Type B pancreatic cell (in vitro differentiated cells): ENCODE measurements at regions not wholly inside any gene's neighbourhood (a gene's known extent, or its start where the extent isn't known, plus 50 kb on each side); places are given as distances from the start of the nearest gene placed in this dataset.

Source experiments
- DNase-seq: peaks from one replicate; pipeline ENCODE4 v3.0.0; 2021; ENCODE audit warnings: mixed read lengths; ENCODE audit not compliant: unreplicated experiment; ENCODE audit errors: extremely low spot score
- H3K27ac Mint-ChIP-seq: 2 replicates; pipeline ENCODE4 v1.8.0; 2021; ENCODE audit warnings: mild to moderate bottlenecking, mixed read lengths
- H3K27me3 Mint-ChIP-seq: 2 replicates; pipeline ENCODE4 v1.8.0; 2021; ENCODE audit warnings: mixed read lengths
- H3K36me3 Mint-ChIP-seq: 2 replicates; pipeline ENCODE4 v1.8.0; 2021; ENCODE audit warnings: mixed read lengths
- H3K4me1 Mint-ChIP-seq: one replicate; pipeline ENCODE4 v1.8.0; 2021; ENCODE audit warnings: mixed read lengths; ENCODE audit not compliant: unreplicated experiment
- H3K4me3 Mint-ChIP-seq: 2 replicates; pipeline ENCODE4 v1.8.0; 2021; ENCODE audit warnings: mild to moderate bottlenecking, mixed read lengths
- H3K9me3 Mint-ChIP-seq: 2 replicates; pipeline ENCODE4 v1.8.0; 2021; ENCODE audit warnings: mixed read lengths
- CTCF ChIP-seq: fragments of 200-600 bp; sonication (generic); conservative IDR thresholded peaks from 2 replicates; pipeline ENCODE4 v1.5.0; 2021; ENCODE audit warnings: antibody characterized with exemption, mild to moderate bottlenecking

GRCh38 chr18:37671119-37671518 lies 105.5 kb upstream of the CELF4 start:
- H3K4me3 Mint-ChIP-seq = no peak overlapping the region
- no peaks in the 10 kb centered on the region for H3K36me3 Mint-ChIP-seq
- no peak overlapping the region for H3K27ac Mint-ChIP-seq
- DNase-seq = no peak
- H3K4me1 Mint-ChIP-seq = peaks cover 10% of the 10 kb centered on the region
- no peaks in the 10 kb centered on the region for H3K27me3 Mint-ChIP-seq
- H3K9me3 Mint-ChIP-seq = peaks cover 5% of the 10 kb centered on the region
- no peak for TF ChIP-seq CTCF

- no peaks in the 10 kb centered on the region for H3K27me3 Mint-ChIP-seq
- H3K4me3 Mint-ChIP-seq = no peak overlapping the region
- no peak for DNase-seq
- H3K36me3 Mint-ChIP-seq = no peaks in the 10 kb centered on the region
- no peak for TF ChIP-seq CTCF
- no peaks in the 10 kb centered on the region for H3K9me3 Mint-ChIP-seq
- H3K27ac Mint-ChIP-seq = no peak overlapping the region
- H3K4me1 Mint-ChIP-seq = peaks cover 10% of the 10 kb centered on the region
Observed at GRCh38 chr18:37669991-37670534, 104.5 kb upstream of the CELF4 start.

GRCh38 chr18:37668971-37669747 lies 103.6 kb upstream of the CELF4 start:
- no peak for TF ChIP-seq CTCF
- Mint-ChIP-seq H3K4me3 (no peak overlapping the region), H3K27ac (peak overlapping the region; percentile 9), H3K9me3 (no peaks in the 10 kb centered on the region), H3K36me3 (no peaks in the 10 kb centered on the region), H3K4me1 (peaks cover 10% of the 10 kb centered on the region), H3K27me3 (no peaks in the 10 kb centered on the region)
- DNase-seq = no peak

GRCh38 chr18:37667836-37668235 lies 102.2 kb upstream of the CELF4 start:
- Mint-ChIP-seq H3K27me3 (no peaks in the 10 kb centered on the region), H3K27ac (no peak overlapping the region), H3K9me3 (no peaks in the 10 kb centered on the region), H3K4me1 (peaks cover 10% of the 10 kb centered on the region), H3K4me3 (no peak overlapping the region), H3K36me3 (no peaks in the 10 kb centered on the region)
- DNase-seq = no peak
- TF ChIP-seq CTCF = no peak

GRCh38 chr18:37666991-37667390 lies 101.4 kb upstream of the CELF4 start:
- peaks cover 10% of the 10 kb centered on the region for H3K4me1 Mint-ChIP-seq
- H3K9me3 Mint-ChIP-seq = no peaks in the 10 kb centered on the region
- DNase-seq = no peak
- H3K4me3 Mint-ChIP-seq = no peak overlapping the region
- H3K27me3 Mint-ChIP-seq = no peaks in the 10 kb centered on the region
- H3K36me3 Mint-ChIP-seq = no peaks in the 10 kb centered on the region
- H3K27ac Mint-ChIP-seq = no peak overlapping the region
- no peak for TF ChIP-seq CTCF
